GM12872 (cell line): ENCODE measurements at regions not wholly inside any gene's neighbourhood (a gene's known extent, or its start where the extent isn't known, plus 50 kb on each side); places are given as distances from the start of the nearest gene placed in this dataset.

Source experiments
- TF ChIP-seq, protein P1 (sequence below): IDR thresholded peaks from 3 replicates; pipeline ENCODE4 v1.5.1; 2011; ENCODE audit warnings: low read depth, mild to moderate bottlenecking, low read length, moderate library complexity; ENCODE audit not compliant: insufficient read depth

DNA sequence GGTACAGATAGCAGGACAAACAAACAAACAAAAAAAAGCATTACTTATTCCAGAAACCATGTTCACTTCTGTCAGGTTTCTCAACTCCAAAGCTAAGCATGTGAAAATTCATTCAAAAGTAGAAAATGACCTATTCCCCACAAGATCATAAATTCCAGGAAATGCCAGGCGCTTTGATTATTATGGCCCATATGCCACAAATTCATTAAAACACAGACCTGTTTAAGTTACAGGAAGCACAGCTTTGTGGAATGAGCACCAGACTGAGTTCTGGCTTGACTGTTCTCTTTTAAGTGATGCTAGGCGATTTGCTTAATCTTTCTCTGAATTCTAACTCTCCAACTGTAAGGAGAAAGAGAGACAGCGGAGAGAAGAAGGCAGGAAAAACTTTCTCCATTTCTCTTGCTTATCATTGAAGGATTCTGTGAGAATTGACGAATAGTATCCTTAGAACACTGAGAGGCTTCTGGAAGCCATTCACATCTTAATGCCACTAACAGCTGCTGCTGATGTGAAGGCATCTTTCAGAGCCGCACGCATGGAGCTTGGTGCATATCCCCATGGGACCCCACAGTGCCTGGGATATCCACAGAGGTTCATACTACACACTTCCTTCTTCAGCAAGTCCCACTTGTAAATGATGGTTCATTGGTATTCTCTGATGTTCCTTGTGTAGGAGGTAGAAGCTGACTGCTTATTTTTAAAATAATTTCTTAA is 138.0 kb downstream of the ZNF674 start:
- TF ChIP-seq, protein P1, sequence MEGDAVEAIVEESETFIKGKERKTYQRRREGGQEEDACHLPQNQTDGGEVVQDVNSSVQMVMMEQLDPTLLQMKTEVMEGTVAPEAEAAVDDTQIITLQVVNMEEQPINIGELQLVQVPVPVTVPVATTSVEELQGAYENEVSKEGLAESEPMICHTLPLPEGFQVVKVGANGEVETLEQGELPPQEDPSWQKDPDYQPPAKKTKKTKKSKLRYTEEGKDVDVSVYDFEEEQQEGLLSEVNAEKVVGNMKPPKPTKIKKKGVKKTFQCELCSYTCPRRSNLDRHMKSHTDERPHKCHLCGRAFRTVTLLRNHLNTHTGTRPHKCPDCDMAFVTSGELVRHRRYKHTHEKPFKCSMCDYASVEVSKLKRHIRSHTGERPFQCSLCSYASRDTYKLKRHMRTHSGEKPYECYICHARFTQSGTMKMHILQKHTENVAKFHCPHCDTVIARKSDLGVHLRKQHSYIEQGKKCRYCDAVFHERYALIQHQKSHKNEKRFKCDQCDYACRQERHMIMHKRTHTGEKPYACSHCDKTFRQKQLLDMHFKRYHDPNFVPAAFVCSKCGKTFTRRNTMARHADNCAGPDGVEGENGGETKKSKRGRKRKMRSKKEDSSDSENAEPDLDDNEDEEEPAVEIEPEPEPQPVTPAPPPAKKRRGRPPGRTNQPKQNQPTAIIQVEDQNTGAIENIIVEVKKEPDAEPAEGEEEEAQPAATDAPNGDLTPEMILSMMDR: no peak

DNA sequence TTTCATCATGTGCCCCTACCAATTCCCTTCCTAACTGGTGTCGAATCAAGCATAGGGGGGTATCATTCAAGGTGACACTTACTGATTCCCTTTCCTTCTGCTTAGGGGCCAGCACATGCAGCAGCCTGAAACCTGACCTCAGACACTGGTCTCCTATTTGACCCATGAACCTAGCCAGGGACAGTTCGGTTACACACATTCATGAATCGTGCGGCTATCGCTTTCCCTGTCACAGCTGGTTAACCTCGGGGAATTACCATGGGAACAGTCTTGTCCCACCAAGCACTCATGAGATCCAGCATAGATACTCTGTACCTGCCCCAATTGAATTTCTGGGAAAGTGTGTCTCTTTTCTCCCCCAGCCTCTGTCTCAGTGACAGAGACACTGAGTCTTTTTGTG is 140.4 kb downstream of the ZNF674 start:
- TF ChIP-seq, protein P1: no peak

DNA sequence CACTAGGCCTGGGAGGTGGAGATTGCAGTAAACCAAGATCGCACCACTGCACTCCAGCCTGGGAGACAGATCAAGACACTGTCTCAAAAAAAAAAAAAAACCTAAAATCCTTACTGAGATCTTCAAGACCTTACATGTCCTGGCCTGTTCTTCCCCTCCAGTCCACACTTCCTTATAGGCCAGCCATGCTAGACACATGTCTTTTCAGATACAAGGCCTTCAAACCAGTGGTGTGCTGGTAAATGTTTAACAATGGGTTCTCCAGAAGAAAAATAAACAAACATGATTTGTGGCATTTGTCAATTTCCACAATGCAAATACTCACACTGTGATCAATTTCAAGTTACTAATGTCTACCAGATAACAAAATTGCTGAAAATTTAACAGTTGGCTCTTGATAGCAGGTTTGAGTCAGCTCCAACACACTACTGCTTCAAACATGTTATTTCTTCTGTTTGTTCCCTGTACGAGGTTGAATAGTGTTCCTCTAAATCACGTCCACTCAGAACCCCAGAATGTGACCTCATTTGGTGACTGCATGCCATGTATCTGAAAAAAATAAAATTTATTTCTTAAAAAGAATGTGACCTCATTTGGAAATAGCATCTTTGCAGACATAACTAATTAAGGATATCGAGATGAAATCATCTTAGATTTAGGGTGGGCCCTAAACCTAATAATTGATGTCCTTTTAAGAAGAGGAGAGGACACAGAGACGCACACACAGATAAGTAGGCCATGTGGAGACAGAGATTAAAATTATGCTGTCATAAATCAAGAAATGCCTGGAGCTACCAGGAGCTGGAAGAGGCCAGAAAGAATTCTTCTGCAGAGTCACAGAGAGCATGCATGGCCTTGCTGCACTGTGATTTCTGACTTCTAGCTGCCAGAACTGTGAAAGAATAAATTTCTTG is 144.4 kb downstream of the ZNF674 start:
- TF ChIP-seq, protein P1: no peak

DNA sequence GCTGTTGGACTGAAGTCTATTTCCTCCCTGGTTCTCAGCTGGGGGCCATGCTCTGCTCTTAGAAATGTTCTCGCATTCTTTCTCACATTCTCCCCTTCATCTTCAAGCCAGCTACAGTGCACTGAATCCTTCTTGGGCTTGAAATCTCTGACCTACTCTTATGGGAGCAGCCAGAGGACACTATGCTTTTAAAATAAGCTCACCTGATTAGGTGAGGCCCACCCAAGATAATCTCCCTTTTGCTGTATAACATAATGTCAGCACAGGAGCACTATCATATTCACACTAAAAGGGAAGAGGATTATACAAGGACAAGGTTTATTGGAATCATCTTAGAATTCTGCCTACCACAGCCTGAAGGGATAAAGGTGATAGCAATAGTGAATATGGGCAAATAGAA is 146.3 kb downstream of the ZNF674 start:
- TF ChIP-seq, protein P1: no peak

DNA sequence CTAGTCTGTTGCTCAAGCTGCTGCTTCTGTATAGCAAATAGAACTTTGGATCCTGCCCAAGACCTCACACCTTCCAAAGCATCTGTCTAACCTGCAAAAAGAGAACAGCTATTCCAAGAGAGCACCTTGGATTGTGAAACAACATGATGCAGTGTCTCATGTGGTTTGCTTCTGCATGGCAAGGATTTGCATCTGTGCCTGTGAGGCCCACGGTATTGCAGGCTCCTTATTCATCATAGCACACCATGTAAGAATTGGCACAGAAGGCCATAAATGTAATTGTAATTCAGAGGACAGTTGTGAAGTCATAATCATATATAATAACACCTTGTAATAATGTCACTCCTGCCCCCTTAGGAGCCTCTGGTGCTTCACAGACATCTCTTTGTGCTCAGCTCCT is 147.1 kb downstream of the ZNF674 start:
- TF ChIP-seq, protein P1: no peak

DNA sequence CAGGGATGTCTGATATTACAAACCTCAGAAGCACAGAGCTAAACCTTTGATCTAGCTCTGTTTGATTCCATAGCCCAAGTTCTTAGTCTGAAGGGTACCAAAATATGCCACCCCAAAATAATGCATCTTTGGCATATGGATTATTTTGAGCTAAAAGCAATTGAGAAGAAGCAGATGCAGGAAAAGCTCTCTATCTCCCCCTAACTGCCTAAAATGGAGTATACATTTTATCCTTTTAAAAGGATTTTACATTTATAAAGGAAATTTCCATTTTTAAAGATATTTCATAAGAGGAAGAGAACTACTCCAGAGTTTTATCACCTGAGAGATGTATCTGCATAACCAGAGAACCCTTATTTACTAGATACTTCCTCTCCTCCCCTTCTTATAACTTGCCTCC is 158.7 kb downstream of the ZNF674 start:
- TF ChIP-seq, protein P1: peak; percentile 39; the same call in 2 of the 3 replicates

DNA sequence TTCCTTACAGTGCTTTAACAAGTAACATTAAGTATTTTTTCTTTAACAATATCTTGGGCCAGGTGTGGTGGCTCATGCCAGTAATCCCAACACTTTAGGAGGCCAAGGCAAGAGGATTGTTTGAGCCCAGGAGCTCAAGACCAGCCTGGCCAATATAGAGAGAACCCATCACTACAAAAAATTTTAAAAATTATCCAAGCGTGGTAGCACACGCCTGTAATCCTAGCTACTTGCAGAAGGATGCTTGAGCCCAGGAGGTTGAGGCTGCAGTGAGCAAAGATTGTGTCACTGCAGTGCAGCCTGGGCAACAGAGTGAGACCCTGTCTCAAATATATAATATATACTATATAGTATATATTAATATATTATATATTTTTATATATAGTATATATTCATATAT is 162.2 kb downstream of the ZNF674 start:
- TF ChIP-seq, protein P1: no peak
